CD8-positive, alpha-beta memory T cell (primary cell): ENCODE measurements at regions not wholly inside any gene's neighbourhood (a gene's known extent, or its start where the extent isn't known, plus 50 kb on each side); places are given as distances from the start of the nearest gene placed in this dataset.

ENCODE experiments used
- CTCF ChIA-PET: fragments of 350-600 bp; sonication (Branson Sonifier 250); formaldehyde crosslinking; loops from one replicate; lab custom pipeline; 2021; ENCODE audit warnings: antibody characterized with exemption; lab: Charles Lee
- POLR2A ChIA-PET: fragments of 350-600 bp; sonication (Branson Sonifier 250); formaldehyde crosslinking; loops from one replicate; lab custom pipeline; 2021; ENCODE audit warnings: antibody characterized with exemption; lab: Charles Lee
- DNase-seq, 5 donors: peaks; one replicate each; pipeline versions ENCODE4 v3.0.0 to v3.0.0-alpha.2; 2020 to 2022; ENCODE audit warnings: mixed read lengths in 1 of 5
- H3K27ac ChIP-seq: one replicate; pipeline ENCODE4 v1.7.0; 2013; ENCODE audit warnings: low read depth, mild to moderate bottlenecking, low read length, moderate library complexity
- H3K27me3 ChIP-seq: 2 replicates; pipeline ENCODE4 v1.7.0; 2013; ENCODE audit warnings: low read length, mild to moderate bottlenecking; ENCODE audit not compliant: insufficient read depth, poor library complexity, severe bottlenecking
- H3K36me3 ChIP-seq: 2 replicates; pipeline ENCODE4 v1.7.0; 2013; ENCODE audit warnings: mild to moderate bottlenecking, low read length, moderate library complexity; ENCODE audit not compliant: insufficient read depth
- H3K4me1 ChIP-seq: 2 replicates; pipeline ENCODE4 v1.7.0; 2013; ENCODE audit warnings: mild to moderate bottlenecking, low read length, moderate library complexity; ENCODE audit not compliant: insufficient read depth
- H3K4me3 ChIP-seq: 2 replicates; pipeline ENCODE4 v1.7.0; 2013; ENCODE audit warnings: mild to moderate bottlenecking, low read length
- H3K9me3 ChIP-seq: 2 replicates; pipeline ENCODE4 v1.7.0; 2013; ENCODE audit warnings: mild to moderate bottlenecking, low read length
- H3K27ac Mint-ChIP-seq, 8 donors: one replicate each; pipeline ENCODE4 v1.8.0; 2020 to 2021; ENCODE audit warnings: mixed read lengths in 8 of 8, mild to moderate bottlenecking in 6 of 8, inconsistent platforms in 3 of 8, moderate library complexity in 3 of 8
- H3K27me3 Mint-ChIP-seq, 2 donors: one replicate each; pipeline ENCODE4 v1.8.0; 2020 to 2021; ENCODE audit warnings: mixed read lengths in 2 of 2, mild to moderate bottlenecking in 1 of 2, moderate library complexity in 1 of 2
- H3K36me3 Mint-ChIP-seq, 3 donors: one replicate each; pipeline ENCODE4 v1.8.0; 2020 to 2021; ENCODE audit warnings: mixed read lengths in 3 of 3, inconsistent platforms in 1 of 3, mild to moderate bottlenecking in 1 of 3
- H3K4me1 Mint-ChIP-seq, 3 donors: one replicate each; pipeline ENCODE4 v1.8.0; 2020 to 2021; ENCODE audit warnings: mixed read lengths in 3 of 3, inconsistent platforms in 1 of 3, mild to moderate bottlenecking in 1 of 3
- H3K4me3 Mint-ChIP-seq, 7 donors: one replicate each; pipeline ENCODE4 v1.8.0; 2020 to 2021; ENCODE audit warnings: mixed read lengths in 7 of 7, mild to moderate bottlenecking in 6 of 7, moderate library complexity in 4 of 7, inconsistent platforms in 2 of 7
- H3K9me3 Mint-ChIP-seq, 5 donors: one replicate each; pipeline ENCODE4 v1.8.0; 2020 to 2022; ENCODE audit warnings: mixed read lengths in 5 of 5, mild to moderate bottlenecking in 3 of 5, moderate library complexity in 2 of 5, inconsistent platforms in 1 of 5

DNA sequence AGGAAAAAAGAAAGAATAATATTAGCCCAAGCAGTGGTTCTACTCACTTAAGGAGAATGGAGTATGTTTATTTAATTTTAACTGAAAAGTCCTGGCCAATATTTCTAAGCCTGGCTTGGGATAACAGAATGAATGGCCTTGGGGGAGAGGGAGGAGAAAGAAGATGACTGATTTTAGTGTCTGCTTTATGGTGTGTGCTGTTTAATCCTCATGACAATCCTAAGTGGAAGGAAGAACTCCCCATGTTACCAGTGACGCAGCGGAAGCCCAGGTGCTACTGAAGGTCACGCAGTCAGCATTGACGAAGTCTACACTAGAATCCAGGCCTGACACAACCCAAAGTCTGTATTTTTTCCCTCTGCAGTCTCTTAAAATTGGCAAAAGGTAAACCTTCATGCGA lies 50.5 kb downstream of the PALM2AKAP2 start:
- Histone ChIP-seq H3K27me3 (no peaks in the 10 kb centered on the region), H3K27ac (no peak overlapping the region), H3K4me3 (no peak overlapping the region), H3K36me3 (no peaks in the 10 kb centered on the region), H3K4me1 (no peaks in the 10 kb centered on the region), H3K9me3 (no peaks in the 10 kb centered on the region)
- Mint-ChIP-seq H3K36me3 (no peaks in the 10 kb centered on the region), H3K9me3 (peaks cover 0 to 2% (median 0%) of the 10 kb centered on the region in 5 donors), H3K27me3 (peaks cover 6% of the 10 kb centered on the region in 2 donors), H3K4me3 (no peak overlapping the region), H3K4me1 (no peaks in the 10 kb centered on the region), H3K27ac (no peak overlapping the region)
- no peak for DNase-seq
- ChIA-PET POLR2A (no interaction called here), CTCF (no interaction called here)

DNA sequence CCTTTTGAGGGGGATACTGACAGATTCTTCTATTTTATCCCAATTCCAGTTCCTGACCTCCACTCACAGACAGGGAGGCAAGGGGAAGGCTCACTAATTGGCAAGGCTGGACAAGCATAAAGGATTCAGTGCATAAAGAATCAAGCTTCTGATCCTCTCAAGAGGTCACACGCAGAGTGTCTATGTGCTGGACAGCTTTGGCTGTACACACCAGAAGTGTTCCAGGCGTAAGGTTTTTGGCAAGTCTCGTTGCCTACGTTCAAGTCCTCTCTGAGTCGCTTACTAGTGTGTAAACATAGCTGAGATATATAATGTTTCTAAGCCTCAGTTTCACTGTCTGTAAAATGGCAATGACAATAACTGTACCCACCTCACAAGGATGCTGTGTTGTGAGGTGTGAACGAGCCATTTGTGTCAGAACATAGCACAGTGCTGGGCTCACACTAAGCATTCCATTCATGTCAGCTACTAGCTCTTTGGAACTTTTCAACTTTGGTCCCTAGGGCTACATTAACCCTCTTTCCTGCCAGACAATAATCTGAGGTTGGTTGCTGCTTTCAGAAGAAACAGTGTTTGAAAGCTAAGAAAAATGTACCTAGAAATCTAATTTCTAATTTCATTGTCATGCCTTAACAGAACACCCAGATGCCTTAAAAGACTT lies 52.1 kb downstream of the PALM2AKAP2 start:
- ChIA-PET CTCF (no interaction called here), POLR2A (no interaction called here)
- no peak overlapping the region for H3K27ac Mint-ChIP-seq
- no peaks in the 10 kb centered on the region for H3K27me3 ChIP-seq
- no peaks in the 10 kb centered on the region for H3K4me1 Mint-ChIP-seq
- H3K27me3 Mint-ChIP-seq: peaks cover 6 to 12% of the 10 kb centered on the region in 2 donors
- no peaks in the 10 kb centered on the region for H3K4me1 ChIP-seq
- no peaks in the 10 kb centered on the region for H3K9me3 ChIP-seq
- no peak overlapping the region for H3K27ac ChIP-seq
- no peak for DNase-seq
- no peak overlapping the region for H3K4me3 Mint-ChIP-seq
- H3K4me3 ChIP-seq: no peak overlapping the region
- H3K36me3 ChIP-seq: no peaks in the 10 kb centered on the region
- no peaks in the 10 kb centered on the region for H3K36me3 Mint-ChIP-seq
- H3K9me3 Mint-ChIP-seq: peaks cover 0 to 3% (median 0%) of the 10 kb centered on the region in 5 donors

- no peaks in the 10 kb centered on the region for H3K4me1 ChIP-seq
- peaks cover 0 to 4% (median 0%) of the 10 kb centered on the region in 3 donors for H3K36me3 Mint-ChIP-seq
- H3K4me1 Mint-ChIP-seq: no peaks in the 10 kb centered on the region
- H3K27me3 Mint-ChIP-seq: peaks cover 6 to 13% of the 10 kb centered on the region in 2 donors
- ChIA-PET POLR2A (no interaction called here), CTCF (no interaction called here)
- no peak overlapping the region for H3K27ac Mint-ChIP-seq
- no peaks in the 10 kb centered on the region for H3K36me3 ChIP-seq
- DNase-seq: no peak
- no peak overlapping the region for H3K4me3 ChIP-seq
- H3K9me3 Mint-ChIP-seq: peaks cover 0 to 6% (median under 1%) of the 10 kb centered on the region in 5 donors
- no peaks in the 10 kb centered on the region for H3K27me3 ChIP-seq
- no peaks in the 10 kb centered on the region for H3K9me3 ChIP-seq
- no peak overlapping the region for H3K27ac ChIP-seq
- H3K4me3 Mint-ChIP-seq: no peak overlapping the region
These were observed 54.9 kb downstream of the PALM2AKAP2 start for GRCh38 chr9:109834855-109835254.

DNA sequence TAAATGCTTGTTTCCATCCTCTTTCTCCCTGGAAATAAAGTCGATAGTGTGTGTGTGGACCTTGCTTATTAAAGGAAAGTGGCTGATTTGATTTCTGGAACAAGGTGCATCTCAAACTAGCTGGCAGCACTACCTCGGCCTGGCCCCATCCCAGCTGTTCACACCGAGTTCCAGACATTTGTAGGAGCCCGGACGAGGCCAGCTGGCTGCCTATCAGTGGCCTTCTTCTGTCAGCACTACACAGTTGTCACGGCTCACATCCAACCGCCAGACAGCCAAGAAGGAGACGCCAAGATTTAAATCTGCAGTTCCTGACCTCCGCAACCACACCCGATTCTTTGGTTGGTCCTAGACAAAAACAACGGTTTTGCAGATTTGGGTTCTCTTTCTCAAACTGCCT lies 63.6 kb downstream of the PALM2AKAP2 start:
- H3K27ac ChIP-seq: no peak overlapping the region
- H3K9me3 Mint-ChIP-seq: peaks cover 0 to 4% (median under 1%) of the 10 kb centered on the region in 5 donors
- ChIA-PET CTCF (no interaction called here), POLR2A (no interaction called here)
- no peaks in the 10 kb centered on the region for H3K4me1 Mint-ChIP-seq
- H3K9me3 ChIP-seq: no peaks in the 10 kb centered on the region
- H3K4me1 ChIP-seq: no peaks in the 10 kb centered on the region
- H3K4me3 ChIP-seq: no peak overlapping the region
- no peaks in the 10 kb centered on the region for H3K36me3 Mint-ChIP-seq
- H3K36me3 ChIP-seq: no peaks in the 10 kb centered on the region
- H3K4me3 Mint-ChIP-seq: no peak overlapping the region
- peaks cover 0 to 2% of the 10 kb centered on the region in 2 donors for H3K27me3 Mint-ChIP-seq
- no peaks in the 10 kb centered on the region for H3K27me3 ChIP-seq
- no peak overlapping the region for H3K27ac Mint-ChIP-seq
- DNase-seq: no peak

DNA sequence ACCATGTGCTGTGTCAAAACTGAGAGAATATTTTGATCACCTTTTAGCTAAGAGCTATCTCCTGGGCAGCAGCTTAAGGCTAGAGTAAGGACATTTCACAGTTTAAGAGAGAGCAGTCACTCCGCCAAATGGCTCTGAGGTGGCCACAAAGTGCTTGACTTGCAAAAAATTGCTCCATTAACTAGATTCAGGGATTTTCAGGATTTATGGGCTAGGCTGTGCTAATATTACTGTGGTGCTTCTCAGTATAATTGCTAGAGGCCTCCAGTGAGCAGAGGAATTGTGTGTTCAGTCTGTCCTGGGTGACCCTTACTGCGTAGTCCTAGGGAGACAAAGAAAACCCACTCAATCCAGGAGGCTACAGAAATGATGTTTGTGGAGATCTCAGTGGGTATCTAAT lies 65.2 kb downstream of the PALM2AKAP2 start:
- ChIA-PET CTCF (no interaction called here), POLR2A (no interaction called here)
- Mint-ChIP-seq H3K27me3 (peaks cover 0 to 2% of the 10 kb centered on the region in 2 donors), H3K9me3 (peaks cover 0 to 4% (median 0%) of the 10 kb centered on the region in 5 donors), H3K4me3 (no peak overlapping the region), H3K36me3 (no peaks in the 10 kb centered on the region), H3K27ac (no peak overlapping the region), H3K4me1 (no peaks in the 10 kb centered on the region)
- H3K36me3 ChIP-seq: no peaks in the 10 kb centered on the region
- H3K4me1 ChIP-seq: no peaks in the 10 kb centered on the region
- DNase-seq: no peak
- H3K27ac ChIP-seq: no peak overlapping the region
- no peaks in the 10 kb centered on the region for H3K9me3 ChIP-seq
- no peaks in the 10 kb centered on the region for H3K27me3 ChIP-seq
- H3K4me3 ChIP-seq: no peak overlapping the region

GRCh38 chr9:109846776-109847175 lies 66.8 kb downstream of the PALM2AKAP2 start:
- no peaks in the 10 kb centered on the region for H3K27me3 ChIP-seq
- no peak overlapping the region for H3K4me3 ChIP-seq
- DNase-seq: no peak
- no peaks in the 10 kb centered on the region for H3K9me3 ChIP-seq
- H3K36me3 ChIP-seq: no peaks in the 10 kb centered on the region
- H3K27ac ChIP-seq: no peak overlapping the region
- POLR2A ChIA-PET: no interaction called here
- no peak overlapping the region for H3K27ac Mint-ChIP-seq
- no peaks in the 10 kb centered on the region for H3K4me1 ChIP-seq
- peaks cover 0 to 4% (median 0%) of the 10 kb centered on the region in 5 donors for H3K9me3 Mint-ChIP-seq
- CTCF ChIA-PET: no interaction called here
- H3K36me3 Mint-ChIP-seq: no peaks in the 10 kb centered on the region
- peaks cover 0 to 5% of the 10 kb centered on the region in 2 donors for H3K27me3 Mint-ChIP-seq
- H3K4me1 Mint-ChIP-seq: no peaks in the 10 kb centered on the region
- no peak overlapping the region for H3K4me3 Mint-ChIP-seq

DNA sequence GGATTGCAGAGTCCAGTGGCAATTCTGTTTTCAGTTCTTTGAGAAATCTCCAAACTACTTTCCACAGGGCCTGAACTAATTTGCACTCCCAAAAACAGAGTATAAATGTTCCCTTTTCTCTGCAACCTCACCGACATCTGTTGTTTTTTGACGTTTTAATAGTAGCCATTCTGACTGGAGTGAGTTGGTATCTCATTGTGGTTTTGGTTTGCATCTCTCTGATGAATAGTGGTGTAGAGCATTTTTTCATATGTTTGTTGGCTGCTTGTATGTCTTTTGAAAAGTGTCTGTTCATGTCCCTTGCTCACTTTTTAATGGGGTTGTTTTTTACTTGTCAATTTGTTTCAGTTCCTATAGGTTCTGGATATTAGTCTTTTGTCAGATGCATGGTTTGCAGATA lies 72.6 kb downstream of the PALM2AKAP2 start:
- Mint-ChIP-seq H3K27ac (no peak overlapping the region), H3K4me3 (no peak overlapping the region), H3K36me3 (no peaks in the 10 kb centered on the region), H3K4me1 (no peaks in the 10 kb centered on the region), H3K27me3 (peaks cover 5 to 6% of the 10 kb centered on the region in 2 donors), H3K9me3 (peaks cover 0 to 4% (median 0%) of the 10 kb centered on the region in 5 donors)
- H3K9me3 ChIP-seq: no peaks in the 10 kb centered on the region
- H3K27me3 ChIP-seq: no peaks in the 10 kb centered on the region
- no peak for DNase-seq
- no peak overlapping the region for H3K27ac ChIP-seq
- no peaks in the 10 kb centered on the region for H3K4me1 ChIP-seq
- H3K4me3 ChIP-seq: no peak overlapping the region
- H3K36me3 ChIP-seq: no peaks in the 10 kb centered on the region
- POLR2A ChIA-PET: no interaction called here
- CTCF ChIA-PET: no interaction called here

DNA sequence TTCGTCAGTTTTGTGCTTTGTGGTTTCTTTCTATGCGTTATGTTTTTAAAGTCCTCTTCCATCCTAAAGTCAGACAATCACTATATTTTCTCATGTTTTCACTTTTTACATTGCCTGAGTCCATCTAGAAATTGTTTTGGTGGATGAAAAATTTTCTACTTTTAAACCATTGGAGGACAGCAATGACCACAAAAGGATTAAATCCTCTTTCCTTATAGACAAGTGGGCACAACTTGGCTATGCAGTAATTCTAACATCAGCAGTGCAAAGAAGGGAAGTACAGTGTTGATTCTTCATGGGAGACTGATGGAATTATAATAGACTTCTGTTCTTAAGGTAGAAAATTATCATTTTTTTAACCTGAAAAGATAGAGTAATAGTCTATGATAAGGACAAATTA lies 75.5 kb downstream of the PALM2AKAP2 start:
- Mint-ChIP-seq H3K4me1 (no peaks in the 10 kb centered on the region), H3K36me3 (no peaks in the 10 kb centered on the region), H3K9me3 (peaks cover 0 to under 1% (median 0%) of the 10 kb centered on the region in 5 donors), H3K4me3 (no peak overlapping the region), H3K27me3 (peaks cover 2 to 17% of the 10 kb centered on the region in 2 donors), H3K27ac (no peak overlapping the region)
- DNase-seq: no peak
- no peaks in the 10 kb centered on the region for H3K9me3 ChIP-seq
- H3K36me3 ChIP-seq: no peaks in the 10 kb centered on the region
- no peak overlapping the region for H3K27ac ChIP-seq
- no peaks in the 10 kb centered on the region for H3K27me3 ChIP-seq
- H3K4me3 ChIP-seq: no peak overlapping the region
- no peaks in the 10 kb centered on the region for H3K4me1 ChIP-seq
- ChIA-PET CTCF (no interaction called here), POLR2A (no interaction called here)
